ENCODE measurements at regions not wholly inside any gene's neighbourhood (a gene's known extent, or its start where the extent isn't known, plus 50 kb on each side); places are given as distances from the start of the nearest gene placed in this dataset.

DNA sequence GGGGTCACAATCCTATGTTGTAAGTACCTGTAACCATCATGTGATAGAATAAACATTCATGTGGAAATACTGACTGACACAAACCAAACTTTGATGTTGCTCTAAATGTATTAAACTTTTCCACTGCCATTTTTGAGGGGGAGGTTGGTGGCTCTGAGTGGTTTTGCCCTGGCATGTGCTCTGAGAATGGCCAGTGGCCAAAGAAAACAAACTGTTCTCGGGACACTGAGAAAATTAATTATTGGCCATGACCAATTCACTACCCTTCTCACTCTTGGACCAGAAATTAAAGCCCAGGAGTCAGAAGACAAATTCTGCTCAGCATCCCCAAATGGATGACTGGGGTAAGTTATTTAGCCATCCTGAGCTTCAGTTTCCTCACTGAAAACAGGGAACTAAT, 195.9 kb downstream of the XPNPEP1 start:
- Histone ChIP-seq H3K4me3 (no peak overlapping the region), H3K9me3 (no peaks in the 10 kb centered on the region), H3K4me1 (ENCODE audit: low read depth) (no peaks in the 10 kb centered on the region), H3K36me3 (ENCODE audit: low read depth) (no peaks in the 10 kb centered on the region)
- no peak for TF ChIP-seq CTCF (IDR thresholded peaks at IDR 0.05)
- DNase-seq, result no peak
- no peak for ATAC-seq
- intact Hi-C loops (cut with DNase I, micrococcal nuclease), result no loop called here

- H3K36me3 ChIP-seq (ENCODE audit: low read depth), result no peaks in the 10 kb centered on the region
- no peaks in the 10 kb centered on the region for H3K9me3 ChIP-seq
- H3K4me3 ChIP-seq, result no peak overlapping the region
- no peak for TF ChIP-seq CTCF (IDR thresholded peaks at IDR 0.05)
- no peak for ATAC-seq
- intact Hi-C loops (cut with DNase I, micrococcal nuclease), result no loop called here
- DNase-seq, result peak in 1 of 3 donors; percentile 5
- no peaks in the 10 kb centered on the region for H3K4me1 ChIP-seq (ENCODE audit: low read depth)
These were observed 196.8 kb downstream of the XPNPEP1 start for GRCh38 chr10:109726473-109726872.

DNA sequence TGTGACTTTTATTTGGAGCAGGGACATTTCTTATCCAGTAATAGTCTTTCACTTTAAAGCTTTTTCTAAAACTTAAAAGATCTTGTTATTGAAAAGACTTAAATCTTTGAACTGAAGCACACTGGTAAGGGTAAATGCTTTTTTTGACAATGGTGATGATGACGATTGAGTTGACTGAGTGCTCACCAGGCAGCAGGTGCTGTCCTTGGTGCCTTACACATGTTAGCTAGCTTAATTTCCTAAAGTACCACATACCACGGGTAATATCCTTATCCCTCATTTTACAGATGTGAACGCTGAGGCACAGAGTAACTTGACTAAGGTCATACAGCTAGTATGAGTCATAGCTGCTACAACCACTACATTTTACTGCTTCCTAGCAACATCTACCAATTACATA, 200.0 kb downstream of the XPNPEP1 start:
- Histone ChIP-seq H3K9me3 (no peaks in the 10 kb centered on the region), H3K4me1 (ENCODE audit: low read depth) (peaks cover 3% of the 10 kb centered on the region), H3K4me3 (no peak overlapping the region), H3K36me3 (ENCODE audit: low read depth) (no peaks in the 10 kb centered on the region)
- no peak for DNase-seq
- intact Hi-C loops (cut with DNase I, micrococcal nuclease), result no loop called here
- ATAC-seq, result peak; percentile 26
- no peak for TF ChIP-seq CTCF (IDR thresholded peaks at IDR 0.05)

DNA sequence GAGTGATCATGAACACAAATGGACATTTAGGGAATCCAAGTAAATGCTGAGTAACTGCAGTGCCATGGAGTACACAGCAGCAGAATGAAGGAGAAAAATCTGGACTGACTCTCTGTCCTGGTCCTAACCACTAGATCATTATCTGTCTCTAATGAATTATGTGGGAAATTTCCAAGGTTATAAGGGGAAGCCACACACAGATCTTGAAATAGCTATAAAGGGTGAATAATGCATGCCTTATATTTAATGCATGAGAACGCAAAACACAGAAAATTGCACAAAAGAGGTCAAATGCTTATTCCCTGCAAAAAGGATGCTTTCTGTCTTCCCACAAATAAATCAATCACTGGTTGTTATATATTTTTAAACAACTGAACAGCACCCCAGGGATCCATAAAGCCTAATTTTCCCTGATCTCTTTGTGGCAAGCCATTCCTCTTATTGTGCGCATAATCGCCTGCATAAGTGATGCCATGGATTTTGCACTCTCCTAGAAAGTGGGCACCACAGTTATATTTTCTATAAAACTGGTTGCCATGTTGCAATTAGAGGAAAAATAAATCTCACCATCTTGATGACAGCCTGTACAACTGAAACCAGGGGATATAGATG, 201.8 kb downstream of the XPNPEP1 start:
- intact Hi-C loops (cut with DNase I, micrococcal nuclease), result no loop called here
- Histone ChIP-seq H3K36me3 (ENCODE audit: low read depth) (no peaks in the 10 kb centered on the region), H3K9me3 (no peaks in the 10 kb centered on the region), H3K4me3 (no peak overlapping the region), H3K4me1 (ENCODE audit: low read depth) (peaks cover 3% of the 10 kb centered on the region)
- no peak for TF ChIP-seq CTCF (IDR thresholded peaks at IDR 0.05)
- ATAC-seq, result no peak
- no peak for DNase-seq

DNA sequence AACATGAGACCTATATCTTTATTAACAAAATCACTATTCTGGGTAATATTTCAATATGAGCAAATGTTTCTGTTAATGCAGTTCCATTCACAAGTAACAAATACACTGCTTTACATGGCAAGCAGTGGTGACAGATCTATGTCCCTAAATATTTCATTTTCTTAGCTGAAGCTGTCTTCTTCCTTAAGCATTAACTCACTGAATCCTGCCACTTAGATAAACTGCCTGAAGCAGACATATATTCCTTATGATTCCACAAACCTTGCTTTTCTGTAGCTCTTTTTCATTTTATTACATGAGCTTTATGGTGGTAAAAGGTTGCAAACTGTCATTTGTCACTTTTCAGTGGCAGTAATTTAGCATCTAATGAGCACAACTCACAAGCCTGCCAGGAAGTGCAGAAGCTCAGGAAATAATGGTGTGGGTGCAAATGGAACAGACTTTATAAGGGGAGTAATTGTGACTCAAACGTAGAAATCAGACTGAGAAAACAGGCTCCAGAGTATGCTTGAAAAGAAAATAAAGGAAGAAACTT, 217.2 kb downstream of the XPNPEP1 start:
- TF ChIP-seq CTCF (IDR thresholded peaks at IDR 0.05), result no peak
- peaks cover 9% of the 10 kb centered on the region for H3K9me3 ChIP-seq
- intact Hi-C loops (cut with DNase I, micrococcal nuclease), result no loop called here
- no peak overlapping the region for H3K4me3 ChIP-seq
- DNase-seq, result no peak
- H3K4me1 ChIP-seq (ENCODE audit: low read depth), result peaks cover 17% of the 10 kb centered on the region
- no peaks in the 10 kb centered on the region for H3K36me3 ChIP-seq (ENCODE audit: low read depth)
- ATAC-seq, result no peak

Data from mucosa of descending colon (tissue), 3 donors.